ENCODE measurements at regions not wholly inside any gene's neighbourhood (a gene's known extent, or its start where the extent isn't known, plus 50 kb on each side); places are given as distances from the start of the nearest gene placed in this dataset.

- TF ChIP-seq CTCF (IDR thresholded peaks at IDR 0.05; ENCODE audit: poor library complexity, severe bottlenecking), result no peak
- no peaks in the 10 kb centered on the region for H3K27me3 ChIP-seq (ENCODE audit: insufficient read depth, poor library complexity, severe bottlenecking)
- H3K36me3 ChIP-seq (ENCODE audit: low read depth), result no peaks in the 10 kb centered on the region
- ATAC-seq (ENCODE audit: low read depth), result no peak
- no peak overlapping the region for H3K4me3 ChIP-seq (ENCODE audit: severe bottlenecking)
- no peak overlapping the region for H3K27ac ChIP-seq (ENCODE audit: poor library complexity, severe bottlenecking)
- H3K4me1 ChIP-seq (ENCODE audit: insufficient read depth, poor library complexity, severe bottlenecking), result peaks cover 25% of the 10 kb centered on the region
- no peak for DNase-seq (ENCODE audit: low spot score)
- H3K9me3 ChIP-seq (ENCODE audit: severe bottlenecking), result no peaks in the 10 kb centered on the region
Observed at GRCh38 chr14:49508124-49508523, 78.1 kb downstream of the RPS29 start.

DNA sequence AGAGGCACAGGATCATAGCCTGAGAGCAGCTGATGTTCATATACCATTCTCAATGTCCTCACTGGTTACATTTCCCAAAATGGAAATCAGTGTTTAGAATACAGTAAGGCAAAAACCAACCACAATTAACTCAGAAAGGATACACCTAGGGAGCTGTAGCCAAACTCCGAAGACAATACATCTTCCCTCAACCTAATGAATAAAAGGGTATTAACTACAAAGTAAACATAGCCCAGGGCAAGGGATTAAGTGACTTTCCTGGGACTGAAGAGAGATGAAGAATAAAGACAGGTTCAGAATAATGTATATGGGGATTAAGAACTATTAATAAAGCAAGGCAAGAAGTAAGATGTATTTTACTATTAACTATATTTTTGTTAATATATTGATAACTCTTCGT, 79.5 kb downstream of the RPS29 start:
- no peak for DNase-seq (ENCODE audit: low spot score)

DNA sequence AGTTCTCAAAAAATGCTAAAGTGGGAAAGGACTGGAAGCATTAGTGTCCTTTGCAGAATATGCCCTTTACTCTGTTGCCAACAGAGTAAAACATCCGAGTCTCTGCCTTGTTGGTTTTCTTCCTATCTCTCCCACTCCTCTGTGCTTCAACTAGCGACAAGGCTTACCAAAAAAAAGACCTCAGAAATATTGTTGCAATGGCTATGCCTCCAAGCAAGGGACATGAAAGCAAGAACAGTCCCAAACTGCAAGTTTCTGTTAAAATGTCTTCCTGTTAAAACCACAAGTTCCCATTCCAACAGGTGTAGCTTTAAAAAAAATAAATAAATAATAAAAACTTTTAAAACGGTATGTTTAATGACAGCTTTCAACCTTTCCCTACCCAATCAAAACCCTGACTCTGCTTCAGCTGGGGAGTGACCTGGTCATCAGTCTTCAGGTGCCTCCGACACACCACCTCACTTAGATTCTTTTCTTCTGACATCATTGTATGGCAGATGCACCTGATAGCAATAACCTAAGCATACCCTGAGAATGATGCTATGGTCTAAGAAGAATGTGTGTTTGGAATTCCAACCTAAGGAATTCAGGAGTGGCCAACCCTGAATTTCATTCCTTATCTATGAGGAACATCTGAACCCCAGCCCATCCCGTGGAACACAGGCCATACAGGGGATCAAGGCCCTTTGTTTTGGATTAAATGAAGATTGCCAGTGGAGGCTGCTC, 81.0 kb downstream of the RPS29 start:
- Histone ChIP-seq H3K4me1 (ENCODE audit: insufficient read depth, poor library complexity, severe bottlenecking) (peaks cover 13% of the 10 kb centered on the region), H3K4me3 (ENCODE audit: severe bottlenecking) (no peak overlapping the region), H3K27ac (ENCODE audit: poor library complexity, severe bottlenecking) (peak overlapping the region; percentile 61), H3K9me3 (ENCODE audit: severe bottlenecking) (no peaks in the 10 kb centered on the region), H3K36me3 (ENCODE audit: low read depth) (no peaks in the 10 kb centered on the region), H3K27me3 (ENCODE audit: insufficient read depth, poor library complexity, severe bottlenecking) (no peaks in the 10 kb centered on the region)
- no peak for TF ChIP-seq CTCF (IDR thresholded peaks at IDR 0.05; ENCODE audit: poor library complexity, severe bottlenecking)
- peak; percentile 69 for DNase-seq (ENCODE audit: low spot score)
- peak; percentile 96 for ATAC-seq (ENCODE audit: low read depth)

More for the DNA sequence above, 79.5 kb downstream of the RPS29 start:
- ATAC-seq (ENCODE audit: low read depth), result no peak
- Histone ChIP-seq H3K4me1 (ENCODE audit: insufficient read depth, poor library complexity, severe bottlenecking) (peaks cover 14% of the 10 kb centered on the region), H3K27ac (ENCODE audit: poor library complexity, severe bottlenecking) (peak overlapping the region; percentile 61), H3K4me3 (ENCODE audit: severe bottlenecking) (no peak overlapping the region), H3K36me3 (ENCODE audit: low read depth) (no peaks in the 10 kb centered on the region), H3K9me3 (ENCODE audit: severe bottlenecking) (no peaks in the 10 kb centered on the region), H3K27me3 (ENCODE audit: insufficient read depth, poor library complexity, severe bottlenecking) (no peaks in the 10 kb centered on the region)
- no peak for TF ChIP-seq CTCF (IDR thresholded peaks at IDR 0.05; ENCODE audit: poor library complexity, severe bottlenecking)

- H3K27me3 ChIP-seq (ENCODE audit: insufficient read depth, poor library complexity, severe bottlenecking), result no peaks in the 10 kb centered on the region
- DNase-seq (ENCODE audit: low spot score), result no peak
- no peaks in the 10 kb centered on the region for H3K9me3 ChIP-seq (ENCODE audit: severe bottlenecking)
- no peaks in the 10 kb centered on the region for H3K36me3 ChIP-seq (ENCODE audit: low read depth)
- ATAC-seq (ENCODE audit: low read depth), result peak; percentile 72
- TF ChIP-seq CTCF (IDR thresholded peaks at IDR 0.05; ENCODE audit: poor library complexity, severe bottlenecking), result peak; percentile 98
- H3K27ac ChIP-seq (ENCODE audit: poor library complexity, severe bottlenecking), result no peak overlapping the region
- H3K4me3 ChIP-seq (ENCODE audit: severe bottlenecking), result no peak overlapping the region
- H3K4me1 ChIP-seq (ENCODE audit: insufficient read depth, poor library complexity, severe bottlenecking), result no peaks in the 10 kb centered on the region
Observed at GRCh38 chr14:49497725-49498348, 88.3 kb downstream of the RPS29 start.

DNA sequence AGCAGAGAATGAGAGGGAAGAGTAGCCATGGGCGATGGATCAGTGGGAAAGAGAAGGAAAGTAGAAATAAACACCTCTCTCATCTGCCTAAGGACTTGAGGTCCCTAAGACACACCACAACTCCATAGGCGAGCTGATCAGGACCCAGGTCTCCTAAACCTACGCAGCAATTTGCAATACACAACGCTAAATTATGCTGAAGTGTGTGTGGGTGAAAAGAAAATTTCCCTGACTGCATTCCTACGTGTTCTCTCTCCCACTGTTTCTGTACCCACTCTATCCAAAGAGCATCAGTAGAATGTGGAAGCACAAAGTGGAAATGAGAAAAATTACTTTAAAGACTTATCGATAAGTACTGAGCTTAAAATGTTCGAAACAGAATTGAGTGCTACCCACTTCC, 88.9 kb downstream of the RPS29 start:
- ATAC-seq (ENCODE audit: low read depth), result no peak
- no peaks in the 10 kb centered on the region for H3K4me1 ChIP-seq (ENCODE audit: insufficient read depth, poor library complexity, severe bottlenecking)
- H3K27me3 ChIP-seq (ENCODE audit: insufficient read depth, poor library complexity, severe bottlenecking), result no peaks in the 10 kb centered on the region
- H3K27ac ChIP-seq (ENCODE audit: poor library complexity, severe bottlenecking), result no peak overlapping the region
- DNase-seq (ENCODE audit: low spot score), result no peak
- no peaks in the 10 kb centered on the region for H3K9me3 ChIP-seq (ENCODE audit: severe bottlenecking)
- no peak overlapping the region for H3K4me3 ChIP-seq (ENCODE audit: severe bottlenecking)
- no peaks in the 10 kb centered on the region for H3K36me3 ChIP-seq (ENCODE audit: low read depth)
- TF ChIP-seq CTCF (IDR thresholded peaks at IDR 0.05; ENCODE audit: poor library complexity, severe bottlenecking), result no peak

Data from RWPE2 (cell line).